NCI-H345 (cell line): ENCODE measurements at regions not wholly inside any gene's neighbourhood (a gene's known extent, or its start where the extent isn't known, plus 50 kb on each side); places are given as distances from the start of the nearest gene placed in this dataset.

Source experiments
- DNase-seq: peaks from one replicate; lab custom pipeline; 2025; lab: John Stamatoyannopoulos, UW

- DNase-seq: no peak
Observed at GRCh38 chr1:239795304-239795703, 296.4 kb upstream of the FMN2 start.

- no peak for DNase-seq
Observed at GRCh38 chr1:239799617-239800016, 292.1 kb upstream of the FMN2 start.

GRCh38 chr1:239800861-239801260, 290.8 kb upstream of the FMN2 start:
- no peak for DNase-seq

GRCh38 chr1:239802275-239802674, 289.4 kb upstream of the FMN2 start:
- no peak for DNase-seq

GRCh38 chr1:239803781-239804180, 287.9 kb upstream of the FMN2 start:
- DNase-seq: no peak

GRCh38 chr1:239804266-239804665, 287.4 kb upstream of the FMN2 start:
- DNase-seq: no peak

GRCh38 chr1:239805042-239805441, 286.6 kb upstream of the FMN2 start:
- DNase-seq: no peak

GRCh38 chr1:239805851-239806772, 285.6 kb upstream of the FMN2 start:
- no peak for DNase-seq

GRCh38 chr1:239806897-239807296, 284.8 kb upstream of the FMN2 start:
- no peak for DNase-seq

GRCh38 chr1:239807361-239807760, 284.3 kb upstream of the FMN2 start:
- DNase-seq: no peak

- DNase-seq: no peak
Observed at GRCh38 chr1:239810061-239810481, 281.6 kb upstream of the FMN2 start.

GRCh38 chr1:239811211-239811885, 280.3 kb upstream of the FMN2 start:
- DNase-seq: no peak

- DNase-seq: no peak
Observed at GRCh38 chr1:239812580-239812979, 279.1 kb upstream of the FMN2 start.

GRCh38 chr1:239814306-239814881, 277.3 kb upstream of the FMN2 start:
- no peak for DNase-seq

- no peak for DNase-seq
Observed at GRCh38 chr1:239815074-239815473, 276.6 kb upstream of the FMN2 start.

- no peak for DNase-seq
Observed at GRCh38 chr1:239816081-239816782, 275.5 kb upstream of the FMN2 start.

GRCh38 chr1:239817276-239817675, 274.4 kb upstream of the FMN2 start:
- no peak for DNase-seq

- no peak for DNase-seq
Observed at GRCh38 chr1:239817801-239818200, 273.9 kb upstream of the FMN2 start.

- DNase-seq: no peak
Observed at GRCh38 chr1:239819096-239819495, 272.6 kb upstream of the FMN2 start.

- DNase-seq: no peak
Observed at GRCh38 chr1:239819756-239820250, 271.9 kb upstream of the FMN2 start.

- no peak for DNase-seq
Observed at GRCh38 chr1:239823852-239824251, 267.8 kb upstream of the FMN2 start.

GRCh38 chr1:239826211-239826610, 265.5 kb upstream of the FMN2 start:
- no peak for DNase-seq
